B cell (primary cell): ENCODE measurements at regions not wholly inside any gene's neighbourhood (a gene's known extent, or its start where the extent isn't known, plus 50 kb on each side); places are given as distances from the start of the nearest gene placed in this dataset.

Experiments
- ATAC-seq: fragments of 200-7000 bp; cut with Tn5 transposase; one replicate; pipeline ENCODE4 v1.10.0; 2021; ENCODE audit warnings: low read depth, mild to moderate bottlenecking, moderate number of reproducible peaks, moderate library complexity
- CTCF ChIA-PET: fragments of 350-600 bp; sonication (Branson Sonifier 250); formaldehyde crosslinking; loops from one replicate; lab custom pipeline; 2021; ENCODE audit warnings: antibody characterized with exemption, inconsistent platforms; lab: Charles Lee
- POLR2A ChIA-PET: fragments of 350-600 bp; sonication (Branson Sonifier 250); formaldehyde crosslinking; loops from one replicate; lab custom pipeline; 2021; ENCODE audit warnings: antibody characterized with exemption; lab: Charles Lee
- DNase-seq: peaks from one replicate; pipeline ENCODE4 v3.0.0; 2013
- H2AFZ ChIP-seq: 2 replicates; pipeline ENCODE4 v1.6.1; 2012; ENCODE audit warnings: mild to moderate bottlenecking, low read depth, low read length; ENCODE audit not compliant: insufficient read depth, poor library complexity, severe bottlenecking
- H3K27ac ChIP-seq, 2 donors: 1 replicate in 1 of 2; 2 replicates in 1 of 2; pipeline ENCODE4 v1.5.1; 2012 to 2013; ENCODE audit warnings: low read length in 2 of 2, mild to moderate bottlenecking in 2 of 2, moderate library complexity in 1 of 2
- H3K27me3 ChIP-seq, 4 experiments: fragments of 200-600 bp in 1 of 4; sonication (generic) in 1 of 4; replicated peaks in 1 of 4; 1 replicate in 2 of 4; 2 replicates in 2 of 4; pipeline versions ENCODE4 v1.6.1 to v1.7.0; 2013 to 2016; ENCODE audit warnings: low read length in 3 of 4, mild to moderate bottlenecking in 2 of 4, mixed read lengths in 1 of 4, moderate library complexity in 1 of 4; ENCODE audit not compliant: insufficient read depth in 4 of 4, control insufficient read depth in 3 of 4; ENCODE audit errors: control extremely low read depth in 1 of 4
- H3K36me3 ChIP-seq, 2 experiments: replicated peaks in 1 of 2; 1 replicate in 1 of 2; 2 replicates in 1 of 2; pipeline versions ENCODE4 v1.6.1 to v1.7.1; 2013; ENCODE audit warnings: low read length in 1 of 2; ENCODE audit not compliant: insufficient read depth in 2 of 2, control insufficient read depth in 1 of 2; ENCODE audit errors: control extremely low read depth in 1 of 2, extremely low read depth in 1 of 2
- H3K4me1 ChIP-seq, 2 donors: fragments of 200-600 bp in 1 of 2; sonication (generic) in 1 of 2; 1 replicate in 1 of 2; 2 replicates in 1 of 2; pipeline versions ENCODE4 v1.5.1 to v1.6.1; 2013 to 2017; ENCODE audit warnings: low read length in 2 of 2; ENCODE audit not compliant: control insufficient read depth in 2 of 2, insufficient read depth in 2 of 2
- H3K4me2 ChIP-seq: replicated peaks from 2 replicates; pipeline ENCODE3; 2012; ENCODE audit warnings: mild to moderate bottlenecking, low read depth, low read length; ENCODE audit not compliant: poor library complexity, severe bottlenecking
- H3K4me3 ChIP-seq, 5 experiments: fragments of 200-600 bp in 1 of 5; sonication (generic) in 1 of 5; 1 replicate in 3 of 5; 2 replicates in 2 of 5; pipeline versions ENCODE4 v1.5.1 to v1.7.0; 2011 to 2016; ENCODE audit warnings: low read length in 4 of 5, mild to moderate bottlenecking in 4 of 5, low read depth in 2 of 5, control low read depth in 1 of 5, moderate library complexity in 1 of 5; ENCODE audit not compliant: insufficient read depth in 1 of 5; ENCODE audit errors: control extremely low read depth in 1 of 5, extremely low read depth in 1 of 5
- H3K79me2 ChIP-seq: fragments of 200-600 bp; sonication (generic); one replicate; pipeline ENCODE4 v1.6.0; 2016; ENCODE audit warnings: low read length; ENCODE audit not compliant: control insufficient read depth, insufficient read depth
- H3K9ac ChIP-seq: fragments of 200-600 bp; sonication (generic); 2 replicates; pipeline ENCODE4 v1.6.1; 2017; ENCODE audit warnings: mild to moderate bottlenecking, low read length, moderate library complexity
- H3K9me3 ChIP-seq, 3 donors: one replicate each; pipeline versions ENCODE4 v1.6.1 to v1.7.1; 2013; ENCODE audit warnings: low read length in 2 of 3; ENCODE audit not compliant: control insufficient read depth in 2 of 3, insufficient read depth in 1 of 3; ENCODE audit errors: control extremely low read depth in 1 of 3
- H4K20me1 ChIP-seq: 2 replicates; pipeline ENCODE4 v1.6.0; 2012; ENCODE audit warnings: mild to moderate bottlenecking, low read length; ENCODE audit not compliant: insufficient read depth, control insufficient read depth, poor library complexity, severe bottlenecking
- H3K27ac Mint-ChIP-seq: one replicate; pipeline ENCODE4 v1.8.0; 2021; ENCODE audit warnings: mixed read lengths
- H3K27me3 Mint-ChIP-seq: one replicate; pipeline ENCODE4 v1.8.0; 2021; ENCODE audit warnings: mixed read lengths
- H3K4me1 Mint-ChIP-seq: one replicate; pipeline ENCODE4 v1.8.0; 2021; ENCODE audit warnings: mixed read lengths
- H3K4me3 Mint-ChIP-seq: one replicate; pipeline ENCODE4 v1.8.0; 2021; ENCODE audit warnings: mixed read lengths
- H3K9me3 Mint-ChIP-seq: one replicate; pipeline ENCODE4 v1.8.0; 2022; ENCODE audit warnings: mixed read lengths; ENCODE audit not compliant: insufficient read depth
- EZH2 ChIP-seq: IDR thresholded peaks from 2 replicates; pipeline ENCODE4 v1.6.1; 2012; ENCODE audit warnings: borderline replicate concordance, low read depth, mild to moderate bottlenecking, moderate library complexity, low read length; ENCODE audit not compliant: insufficient read depth, poor library complexity, severe bottlenecking
- whole genome bisulfite sequencing: methylation state at CpG from one replicate; pipeline ENCODE4 v1.1.5; 2013; ENCODE audit warnings: missing lambda C conversion rate; ENCODE audit not compliant: insufficient coverage; 5-methylcytosine and 5-hydroxymethylcytosine counted together
- intact Hi-C: fragments of 100-400 bp; cut with micrococcal nuclease; formaldehyde crosslinking; loops from one replicate; pipeline ENCODE4 v1.10.0; 2022
- TF ChIP-seq, protein P1 (sequence below): fragments of 200-600 bp; IDR thresholded peaks from one replicate; pipeline ENCODE4 v1.8.0; 2022; ENCODE audit warnings: antibody characterized with exemption, mild to moderate bottlenecking

GRCh38 chr10:60508831-60509230, 119.2 kb upstream of the ANK3 start:
- Histone ChIP-seq H3K27ac (no peak overlapping the region), H3K4me1 (peaks cover 6 to 9% of the 10 kb centered on the region in 2 donors), H4K20me1 (no peaks in the 10 kb centered on the region), H3K4me3 (no peak overlapping the region), H3K4me2 (no peak overlapping the region), H3K36me3 (no peaks in the 10 kb centered on the region), H3K9me3 (no peaks in the 10 kb centered on the region), H2AFZ (no peak overlapping the region), H3K27me3 (no peaks in the 10 kb centered on the region), H3K79me2 (no peaks in the 10 kb centered on the region), H3K9ac (no peak overlapping the region)
- Mint-ChIP-seq H3K4me1 (peaks cover 16% of the 10 kb centered on the region), H3K27ac (no peak overlapping the region), H3K4me3 (no peak overlapping the region), H3K9me3 (no peaks in the 10 kb centered on the region), H3K27me3 (peaks cover 5% of the 10 kb centered on the region)
- ChIA-PET CTCF (no interaction called here), POLR2A (no interaction called here)
- TF ChIP-seq EZH2 = no peak
- TF ChIP-seq, protein P1, sequence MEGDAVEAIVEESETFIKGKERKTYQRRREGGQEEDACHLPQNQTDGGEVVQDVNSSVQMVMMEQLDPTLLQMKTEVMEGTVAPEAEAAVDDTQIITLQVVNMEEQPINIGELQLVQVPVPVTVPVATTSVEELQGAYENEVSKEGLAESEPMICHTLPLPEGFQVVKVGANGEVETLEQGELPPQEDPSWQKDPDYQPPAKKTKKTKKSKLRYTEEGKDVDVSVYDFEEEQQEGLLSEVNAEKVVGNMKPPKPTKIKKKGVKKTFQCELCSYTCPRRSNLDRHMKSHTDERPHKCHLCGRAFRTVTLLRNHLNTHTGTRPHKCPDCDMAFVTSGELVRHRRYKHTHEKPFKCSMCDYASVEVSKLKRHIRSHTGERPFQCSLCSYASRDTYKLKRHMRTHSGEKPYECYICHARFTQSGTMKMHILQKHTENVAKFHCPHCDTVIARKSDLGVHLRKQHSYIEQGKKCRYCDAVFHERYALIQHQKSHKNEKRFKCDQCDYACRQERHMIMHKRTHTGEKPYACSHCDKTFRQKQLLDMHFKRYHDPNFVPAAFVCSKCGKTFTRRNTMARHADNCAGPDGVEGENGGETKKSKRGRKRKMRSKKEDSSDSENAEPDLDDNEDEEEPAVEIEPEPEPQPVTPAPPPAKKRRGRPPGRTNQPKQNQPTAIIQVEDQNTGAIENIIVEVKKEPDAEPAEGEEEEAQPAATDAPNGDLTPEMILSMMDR = no peak
- DNase-seq (no peak), ATAC-seq (no peak)
- 88% methylated on average over 1 of the region's 2 CpGs for WGBS
- intact Hi-C loops = no loop called here

- no peaks in the 10 kb centered on the region for H3K9me3 ChIP-seq
- H3K4me1 ChIP-seq = peaks cover 2 to 4% of the 10 kb centered on the region in 2 donors
- Mint-ChIP-seq H3K27me3 (peaks cover 5% of the 10 kb centered on the region), H3K4me1 (peaks cover 9% of the 10 kb centered on the region), H3K27ac (no peak overlapping the region), H3K9me3 (no peaks in the 10 kb centered on the region), H3K4me3 (no peak overlapping the region)
- ATAC-seq (no peak), DNase-seq (no peak)
- H3K4me3 ChIP-seq = no peak overlapping the region
- H3K36me3 ChIP-seq = no peaks in the 10 kb centered on the region
- TF ChIP-seq, protein P1 = no peak
- TF ChIP-seq EZH2 = no peak
- H3K4me2 ChIP-seq = no peak overlapping the region
- no peaks in the 10 kb centered on the region for H4K20me1 ChIP-seq
- intact Hi-C loops = no loop called here
- ChIA-PET POLR2A (no interaction called here), CTCF (no interaction called here)
- no CpG with 5 or more reads among the region's 3 CpGs for WGBS
- H2AFZ ChIP-seq = no peak overlapping the region
- no peaks in the 10 kb centered on the region for H3K79me2 ChIP-seq
- no peak overlapping the region for H3K9ac ChIP-seq
- no peak overlapping the region for H3K27ac ChIP-seq
- no peaks in the 10 kb centered on the region for H3K27me3 ChIP-seq
These were observed 118.4 kb upstream of the ANK3 start for GRCh38 chr10:60508037-60508436.
